NCI-H82 treated with DMSO at 0.1 percent for 48 hours (cell line): ENCODE measurements at regions not wholly inside any gene's neighbourhood (a gene's known extent, or its start where the extent isn't known, plus 50 kb on each side); places are given as distances from the start of the nearest gene placed in this dataset.

Source experiments
- DNase-seq: peaks from one replicate; lab custom pipeline; 2025; ENCODE audit not compliant: unreplicated experiment; lab: John Stamatoyannopoulos, UW

- DNase-seq: no peak
These were observed 272.4 kb upstream of the KCNIP4 start for GRCh38 chr4:22220965-22221364.

GRCh38 chr4:22217480-22217879 lies 268.9 kb upstream of the KCNIP4 start:
- no peak for DNase-seq

GRCh38 chr4:22216278-22216677 lies 267.7 kb upstream of the KCNIP4 start:
- no peak for DNase-seq

- no peak for DNase-seq
These were observed 266.5 kb upstream of the KCNIP4 start for GRCh38 chr4:22215084-22215483.

GRCh38 chr4:22203711-22204011 lies 255.1 kb upstream of the KCNIP4 start:
- DNase-seq: no peak

- no peak for DNase-seq
These were observed 254.6 kb upstream of the KCNIP4 start for GRCh38 chr4:22202975-22203710.

- no peak for DNase-seq
These were observed 253.8 kb upstream of the KCNIP4 start for GRCh38 chr4:22202246-22202974.

GRCh38 chr4:22201256-22201655 lies 252.7 kb upstream of the KCNIP4 start:
- no peak for DNase-seq

GRCh38 chr4:22196551-22196950 lies 248.0 kb upstream of the KCNIP4 start:
- no peak for DNase-seq

- DNase-seq: no peak
These were observed 243.5 kb upstream of the KCNIP4 start for GRCh38 chr4:22192084-22192511.

- DNase-seq: no peak
These were observed 243.0 kb upstream of the KCNIP4 start for GRCh38 chr4:22191565-22191964.

- DNase-seq: no peak
These were observed 242.3 kb upstream of the KCNIP4 start for GRCh38 chr4:22190855-22191254.

- no peak for DNase-seq
These were observed 238.7 kb upstream of the KCNIP4 start for GRCh38 chr4:22187203-22187820.

- no peak for DNase-seq
These were observed 233.2 kb upstream of the KCNIP4 start for GRCh38 chr4:22181736-22182135.

GRCh38 chr4:22179124-22179874 lies 230.7 kb upstream of the KCNIP4 start:
- DNase-seq: no peak

- DNase-seq: no peak
These were observed 226.1 kb upstream of the KCNIP4 start for GRCh38 chr4:22174640-22175039.

GRCh38 chr4:22170353-22170752 lies 221.8 kb upstream of the KCNIP4 start:
- DNase-seq: no peak

- DNase-seq: no peak
These were observed 218.6 kb upstream of the KCNIP4 start for GRCh38 chr4:22167201-22167600.

- no peak for DNase-seq
These were observed 213.9 kb upstream of the KCNIP4 start for GRCh38 chr4:22162454-22162853.

GRCh38 chr4:22130741-22131140 lies 182.2 kb upstream of the KCNIP4 start:
- no peak for DNase-seq

GRCh38 chr4:22129454-22130029 lies 181.0 kb upstream of the KCNIP4 start:
- DNase-seq: peak; percentile 3
